ENCODE measurements at regions not wholly inside any gene's neighbourhood (a gene's known extent, or its start where the extent isn't known, plus 50 kb on each side); places are given as distances from the start of the nearest gene placed in this dataset.
"Not testable (repeated sequence)": the region's sequence is repeated elsewhere in the genome, so short reads cannot be mapped to it uniquely, and the experiment has no call there.

DNA sequence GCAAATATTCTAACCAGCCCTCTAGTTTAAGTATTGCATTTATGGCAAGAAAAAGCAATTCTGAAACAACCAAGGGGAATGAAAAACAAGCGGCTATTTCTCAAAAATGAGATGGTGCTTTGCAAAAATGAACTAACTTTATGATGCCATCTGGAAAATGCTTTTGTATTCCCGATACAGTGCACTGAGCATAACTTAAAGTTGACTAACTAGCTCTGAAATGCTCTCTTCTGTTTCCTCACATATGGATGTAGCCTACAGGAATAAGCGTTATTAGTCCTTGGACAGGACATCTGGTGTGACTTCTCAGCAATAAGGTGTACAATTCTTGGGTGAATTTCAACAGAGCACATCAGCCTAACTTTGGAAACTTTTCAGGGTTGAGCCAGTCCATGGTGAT lies 228.2 kb upstream of the DDI1 start:
- DNase-seq, result no peak

DNA sequence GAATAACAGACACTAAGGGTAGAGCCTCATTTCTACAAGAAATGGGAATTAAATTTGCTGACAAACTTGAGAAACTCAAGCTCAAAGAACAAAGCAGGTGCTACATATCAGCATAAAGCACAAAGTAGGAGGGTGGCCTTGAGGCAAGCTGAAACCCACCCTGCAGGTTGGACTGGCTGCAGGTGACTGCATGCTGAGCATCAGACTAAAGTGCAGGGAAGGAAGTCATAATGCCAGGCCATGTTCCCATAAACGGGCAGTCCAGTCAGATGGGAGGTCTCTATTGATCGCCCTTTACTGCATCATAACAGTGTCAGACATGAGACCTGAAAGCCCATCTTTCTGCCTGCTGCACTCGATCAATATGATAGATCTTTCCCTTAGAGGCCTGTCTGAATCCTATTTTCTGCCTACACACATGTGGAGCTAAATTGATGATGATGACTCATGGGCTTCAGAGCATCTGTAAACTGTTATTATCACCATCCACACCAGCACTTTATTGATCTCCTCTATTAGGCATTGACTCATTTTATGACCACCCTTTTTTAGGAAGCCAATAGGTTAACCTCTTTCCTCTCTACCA lies 224.5 kb upstream of the DDI1 start:
- DNase-seq, result no peak

DNA sequence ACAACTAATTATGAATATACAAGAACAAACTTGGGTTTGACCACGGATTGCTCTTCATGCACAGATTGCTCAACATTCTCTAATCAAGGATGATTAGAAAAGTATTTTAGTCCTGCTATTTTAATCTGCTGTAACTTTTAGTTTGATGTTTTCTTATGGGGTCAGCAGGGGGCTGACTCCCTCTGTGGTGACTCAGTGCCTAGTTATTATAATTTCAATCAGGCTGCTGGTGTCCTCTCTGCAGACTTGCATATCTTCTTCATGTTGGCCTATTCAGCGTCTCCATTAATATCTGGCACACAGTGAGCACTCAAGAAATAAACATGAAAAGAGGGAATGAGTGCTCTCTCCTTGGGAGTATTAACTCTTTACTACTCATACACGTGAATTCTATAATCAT lies 223.8 kb upstream of the DDI1 start:
- no peak for DNase-seq

DNA sequence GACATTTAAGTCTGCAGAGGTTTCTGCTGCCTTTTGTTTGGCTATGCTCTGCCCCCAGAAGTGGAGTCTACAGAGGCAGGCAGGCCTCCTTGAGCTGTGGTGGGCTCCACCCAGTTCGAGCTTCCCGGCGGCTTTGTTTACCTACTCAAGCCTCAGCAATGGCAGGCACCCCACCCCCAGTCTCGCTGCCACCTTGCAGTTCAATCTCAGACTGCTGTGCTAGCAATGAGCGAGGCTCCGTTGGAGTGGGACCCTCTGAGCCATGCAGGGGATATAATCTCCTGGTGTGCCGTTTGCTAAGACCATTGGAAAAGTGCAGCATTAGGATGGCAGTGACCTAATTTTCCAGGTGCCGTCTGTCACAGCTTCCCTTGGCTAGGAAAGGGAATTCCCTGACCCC lies 216.1 kb upstream of the DDI1 start:
- not testable (repeated sequence) for DNase-seq

DNA sequence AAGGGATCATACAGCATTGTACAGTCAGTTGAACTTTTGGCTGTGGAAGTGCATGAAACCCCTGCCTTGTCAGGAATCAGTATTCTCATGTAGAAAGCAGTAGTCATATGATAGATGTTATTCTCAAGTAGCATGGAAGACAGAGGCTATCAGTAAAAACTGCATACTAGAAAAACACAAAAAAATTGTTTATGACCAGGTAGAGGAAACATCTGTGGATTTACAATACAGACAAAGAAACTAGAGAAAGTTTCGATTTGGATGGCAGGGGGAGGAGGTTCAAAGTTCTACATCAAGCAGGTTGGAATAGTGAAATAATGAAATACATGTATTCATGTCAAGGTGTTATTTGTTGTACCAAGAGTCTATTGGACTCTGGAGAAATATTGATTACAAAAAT lies 212.3 kb upstream of the DDI1 start:
- DNase-seq, result no peak

DNA sequence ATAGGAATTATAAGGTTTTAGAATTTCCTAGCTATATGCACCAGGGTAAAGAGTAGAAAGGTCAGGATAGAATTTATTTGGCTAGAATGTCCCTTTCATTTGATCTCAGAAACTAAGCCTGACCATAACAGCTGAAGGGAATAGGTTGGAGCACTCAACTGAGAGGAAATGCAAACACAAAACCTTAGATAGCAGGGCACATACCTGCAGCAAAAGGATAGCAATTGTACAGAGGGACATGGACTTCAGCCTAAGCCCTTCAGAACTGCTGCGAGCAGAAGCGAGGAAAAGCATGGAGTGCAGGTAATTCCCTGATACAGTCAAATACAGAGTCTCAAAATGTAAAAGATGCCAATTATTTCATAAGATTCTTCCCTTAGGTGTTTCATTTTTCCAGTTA lies 211.0 kb upstream of the DDI1 start:
- no peak for DNase-seq

DNA sequence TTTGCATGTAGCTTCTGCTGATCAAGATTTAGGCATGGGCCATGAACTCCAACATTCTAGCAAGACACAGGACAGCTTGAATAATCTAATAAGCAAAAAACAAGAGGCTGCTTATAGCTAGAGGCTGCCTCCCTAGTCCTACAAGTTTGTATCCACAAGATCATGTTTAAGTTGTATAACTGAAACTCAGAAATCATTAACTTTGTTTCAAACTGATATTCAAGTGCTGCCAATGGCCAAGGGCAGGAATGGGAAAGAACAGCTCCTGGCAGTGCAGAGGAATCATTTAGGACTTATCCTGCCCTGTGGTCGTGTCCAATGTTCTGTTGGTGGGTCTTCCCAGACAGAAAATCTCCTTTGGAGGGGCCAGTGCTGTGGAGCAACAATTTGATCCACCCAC lies 209.6 kb upstream of the DDI1 start:
- no peak for DNase-seq

DNA sequence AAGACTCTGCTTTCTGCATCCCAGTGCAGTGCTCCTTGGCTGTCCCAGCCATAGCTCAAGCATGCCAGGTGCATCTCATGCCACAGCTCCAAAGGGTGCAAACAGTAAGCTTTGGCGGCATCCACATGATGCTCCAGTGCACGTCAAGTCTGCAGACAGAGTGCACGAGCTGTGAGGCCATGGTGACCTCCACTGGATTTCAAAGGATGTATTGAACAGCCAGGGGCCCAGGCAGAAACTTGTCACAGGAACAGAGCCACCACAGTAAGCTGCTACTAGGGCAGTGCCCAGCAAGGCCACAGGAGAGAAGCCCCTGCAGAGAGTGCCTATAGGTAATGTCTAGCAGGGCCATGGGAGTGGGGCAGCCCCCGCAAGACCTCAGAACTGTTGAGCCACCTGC lies 206.8 kb upstream of the DDI1 start:
- DNase-seq, result no peak

DNA sequence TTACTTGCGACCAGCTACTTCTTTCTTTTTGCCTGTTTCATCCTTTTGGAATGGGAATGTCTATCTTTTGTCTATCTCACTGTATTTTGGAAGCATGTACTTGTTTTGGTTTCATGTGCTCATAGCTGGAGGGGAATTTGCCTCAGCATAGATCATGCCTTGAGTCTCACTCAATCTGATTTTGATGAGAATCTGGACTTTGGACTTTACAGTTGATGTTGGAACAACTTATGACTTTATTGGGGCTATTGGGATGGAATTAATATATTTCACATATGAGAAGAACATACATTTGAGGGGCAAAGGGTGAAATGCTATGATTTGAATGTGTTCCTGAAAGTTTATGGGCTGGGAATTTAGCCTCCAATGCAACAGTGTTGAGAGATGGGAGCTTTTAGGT lies 206.2 kb upstream of the DDI1 start:
- DNase-seq, result no peak

DNA sequence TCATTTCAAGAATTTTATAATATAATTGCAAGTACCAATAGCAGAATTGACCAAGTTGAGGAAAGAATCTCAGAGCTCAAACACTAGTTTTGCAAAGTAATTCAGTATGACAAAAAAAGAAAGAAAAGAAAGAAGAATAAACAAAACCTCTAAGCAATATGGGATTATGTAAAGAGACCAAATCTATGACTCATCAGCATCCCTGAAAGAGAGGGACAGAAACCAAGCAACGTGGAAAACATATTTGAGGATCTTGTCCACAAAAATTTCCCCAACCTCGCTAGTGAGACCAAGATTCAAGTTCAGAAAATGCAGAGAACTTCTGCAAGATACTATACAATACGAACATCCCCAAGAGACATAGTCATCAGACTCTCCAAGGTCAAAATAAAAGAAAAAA lies 203.7 kb upstream of the DDI1 start:
- DNase-seq, result no peak

DNA sequence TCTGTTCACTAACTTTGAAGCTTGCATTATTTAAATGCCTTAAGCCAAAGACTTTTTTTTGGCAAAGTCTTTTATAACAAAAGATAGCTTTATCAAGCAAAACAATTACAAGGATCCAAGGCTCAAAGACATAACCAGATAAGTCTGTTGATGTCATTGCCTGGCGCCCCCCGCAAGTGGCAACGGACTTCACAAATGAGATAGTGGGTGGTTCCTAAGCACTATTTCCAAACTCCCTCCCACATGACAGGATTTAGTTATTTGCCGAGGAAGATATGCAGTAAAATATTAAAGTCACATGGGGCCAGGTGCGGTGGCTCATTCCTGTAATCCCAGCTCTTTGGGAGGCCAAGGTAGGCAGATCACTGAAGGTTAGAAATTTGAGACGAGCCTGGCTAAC lies 194.2 kb upstream of the DDI1 start:
- no peak for DNase-seq

DNA sequence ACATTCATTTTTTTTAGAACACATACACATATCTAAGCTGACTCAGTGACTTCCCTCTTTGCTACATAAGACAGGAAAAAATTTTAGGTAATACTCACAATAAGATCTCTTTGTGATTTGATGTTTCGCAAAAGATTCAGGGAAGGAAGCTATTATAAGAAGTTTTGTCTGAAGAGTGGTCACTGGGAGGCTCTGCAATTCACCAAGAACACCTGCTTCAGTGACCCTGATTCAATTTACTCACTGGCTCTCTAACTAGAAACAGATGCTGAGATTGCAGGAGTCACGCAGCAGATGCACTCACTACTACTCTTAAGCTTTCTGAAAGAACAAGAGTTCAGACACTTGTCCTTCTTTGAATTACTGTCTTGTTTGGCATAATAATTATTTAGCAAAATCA lies 193.6 kb upstream of the DDI1 start:
- no peak for DNase-seq

DNA sequence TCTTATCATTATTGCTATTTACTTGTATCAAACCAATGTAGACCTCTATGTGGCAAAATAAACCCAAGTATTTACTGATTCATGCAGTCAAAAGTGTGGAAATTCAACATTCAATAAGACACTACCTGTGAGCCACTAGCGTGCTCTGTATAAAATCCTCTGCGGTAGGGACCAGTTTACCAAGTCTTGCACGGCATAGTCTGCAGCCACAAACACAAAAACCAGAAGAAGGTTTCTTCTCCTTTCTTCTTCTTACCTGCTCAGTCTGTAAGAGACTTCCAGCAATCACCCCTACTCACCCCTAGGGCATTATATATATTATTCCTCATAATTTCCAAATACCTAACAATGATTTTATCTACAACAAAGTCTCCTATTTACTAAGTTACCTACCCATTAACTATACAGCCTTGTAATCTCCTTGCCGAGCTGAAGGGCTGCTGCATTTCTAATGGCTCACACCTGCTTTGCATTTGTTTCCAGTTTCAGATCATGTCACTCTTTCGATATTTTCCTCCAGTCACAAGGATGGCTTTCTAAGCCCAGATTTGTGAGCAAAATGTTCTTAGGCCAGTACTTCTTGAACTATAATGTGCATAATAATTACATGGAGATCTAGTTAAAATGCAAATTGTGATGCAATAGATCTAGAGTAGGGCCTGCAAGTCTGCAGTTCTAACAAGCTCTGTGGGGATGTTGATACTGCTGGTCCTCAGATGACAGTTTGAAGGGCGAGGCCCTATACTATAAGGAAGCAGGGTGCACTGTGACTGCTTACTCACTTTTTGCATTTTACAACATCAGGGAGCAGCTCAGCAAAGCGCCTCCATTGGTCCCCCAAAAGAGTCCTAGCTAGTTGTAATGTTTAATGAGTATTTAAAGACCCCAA lies 191.9 kb upstream of the DDI1 start:
- DNase-seq, result no peak

DNA sequence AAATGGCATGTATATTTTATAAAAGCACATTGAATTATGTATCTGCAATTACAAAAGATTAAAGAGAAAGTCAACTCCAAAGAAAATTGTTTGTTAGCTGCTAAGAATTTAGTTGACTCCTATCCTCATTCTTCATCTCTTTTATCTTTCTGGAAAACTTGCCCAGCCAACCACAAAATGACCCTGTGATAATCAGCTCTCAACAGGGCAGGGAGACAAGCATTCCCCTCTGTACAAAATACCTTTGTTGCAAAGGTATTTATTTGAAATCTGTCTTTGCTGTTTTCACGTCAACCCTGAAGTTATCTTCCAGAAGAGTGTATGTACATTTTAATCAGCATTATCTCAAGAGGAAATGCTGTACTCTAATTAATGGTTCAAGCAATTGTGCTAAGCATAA lies 191.1 kb upstream of the DDI1 start:
- no peak for DNase-seq

DNA sequence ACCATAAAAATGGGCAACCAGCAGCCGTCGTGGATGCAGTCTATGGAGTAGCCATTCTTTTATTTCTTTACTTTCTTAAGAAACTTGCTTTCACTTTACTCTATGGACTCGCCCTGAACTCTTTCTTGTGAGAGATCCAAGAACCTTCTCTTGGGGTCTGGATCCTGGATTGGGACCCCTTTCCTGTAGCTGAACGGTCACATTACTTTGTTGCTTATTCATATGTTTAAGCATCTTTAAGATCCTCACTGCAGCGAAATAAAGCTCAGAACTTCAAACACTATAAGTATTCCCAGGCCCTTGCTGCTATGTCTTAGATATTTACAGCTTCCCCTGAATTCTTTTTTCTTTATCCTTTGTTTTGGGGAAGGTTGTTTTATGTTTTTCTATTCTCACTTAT lies 187.8 kb upstream of the DDI1 start:
- DNase-seq, result no peak

DNA sequence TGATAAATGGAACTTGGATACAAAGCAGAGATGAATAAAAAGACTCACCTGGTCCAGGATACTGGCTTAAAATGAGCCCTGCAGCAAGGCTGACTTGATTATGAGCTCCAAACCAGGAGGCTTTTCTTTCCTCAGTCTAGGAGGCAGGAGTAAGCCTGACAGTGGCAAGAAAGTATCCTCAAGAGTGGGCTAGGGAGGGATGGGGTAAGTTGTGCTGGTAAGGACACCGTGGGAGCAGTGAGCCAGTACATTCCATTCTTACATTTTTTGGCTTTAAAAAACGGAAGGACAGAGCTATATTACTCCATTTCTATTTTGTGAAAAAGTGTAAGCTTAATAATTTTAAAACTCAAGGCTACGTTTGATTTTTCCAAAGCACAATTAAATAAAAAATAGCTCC lies 187.1 kb upstream of the DDI1 start:
- no peak for DNase-seq

DNA sequence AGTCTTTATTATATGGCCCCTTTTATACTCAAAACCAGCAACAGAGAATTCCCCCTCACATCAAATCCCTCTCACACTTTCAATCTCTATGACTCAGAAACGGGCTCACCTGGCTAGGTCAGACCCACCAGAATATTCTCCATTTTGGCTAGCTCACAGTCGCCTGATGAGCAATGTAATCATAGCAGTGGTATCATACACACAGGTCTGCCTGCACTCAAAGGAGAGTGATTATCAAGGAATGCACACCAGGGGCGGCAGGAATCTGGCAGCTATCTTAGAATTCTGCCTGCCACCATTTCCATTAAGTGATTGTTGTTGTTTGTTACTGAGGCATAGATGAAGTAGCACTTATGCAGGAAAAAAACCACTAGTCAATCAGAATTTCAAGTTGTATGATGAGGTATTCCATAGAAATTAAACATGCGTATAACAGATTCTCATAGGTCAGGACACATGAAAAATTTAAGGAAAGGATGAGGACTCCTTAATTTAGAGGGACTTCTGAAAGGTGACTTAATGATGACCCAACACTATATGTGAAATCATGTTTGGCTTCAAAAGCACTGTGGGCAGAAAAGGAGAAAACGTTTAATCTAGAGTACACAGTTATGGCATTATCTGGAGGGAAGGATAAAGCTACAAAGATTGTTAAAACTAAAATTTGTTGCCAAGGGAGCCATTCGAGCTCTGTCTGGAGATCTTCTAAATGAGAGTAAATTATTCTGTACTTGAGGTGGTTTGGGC lies 185.8 kb upstream of the DDI1 start:
- no peak for DNase-seq

DNA sequence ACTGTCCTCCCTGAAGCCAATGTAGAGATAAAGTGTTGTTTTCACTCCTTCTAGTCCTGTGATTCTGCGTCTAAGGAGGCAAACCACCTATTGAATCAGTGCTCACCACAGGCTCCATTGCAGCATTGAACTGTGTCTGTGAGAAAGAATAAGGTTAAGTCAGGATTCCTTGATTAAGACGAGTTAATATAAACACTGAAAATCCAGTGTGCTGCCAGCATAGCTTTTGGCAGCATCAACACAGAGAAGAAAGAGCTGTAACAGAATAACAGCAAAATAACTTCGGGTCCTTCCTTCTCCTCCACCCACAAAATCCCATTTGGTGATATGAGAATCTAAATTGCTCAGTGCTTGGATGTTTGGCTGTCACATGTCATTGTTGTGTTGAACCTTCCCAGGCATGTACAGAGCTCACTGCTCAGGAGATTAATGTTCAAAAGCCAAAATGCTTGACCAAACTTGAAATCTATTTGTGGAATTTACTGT lies 185.2 kb upstream of the DDI1 start:
- DNase-seq, result no peak
